ENCODE measurements at regions not wholly inside any gene's neighbourhood (a gene's known extent, or its start where the extent isn't known, plus 50 kb on each side); places are given as distances from the start of the nearest gene placed in this dataset.
A peak's percentile ranks its signal among the peaks of the same experiment; 100 is the strongest.

DNA sequence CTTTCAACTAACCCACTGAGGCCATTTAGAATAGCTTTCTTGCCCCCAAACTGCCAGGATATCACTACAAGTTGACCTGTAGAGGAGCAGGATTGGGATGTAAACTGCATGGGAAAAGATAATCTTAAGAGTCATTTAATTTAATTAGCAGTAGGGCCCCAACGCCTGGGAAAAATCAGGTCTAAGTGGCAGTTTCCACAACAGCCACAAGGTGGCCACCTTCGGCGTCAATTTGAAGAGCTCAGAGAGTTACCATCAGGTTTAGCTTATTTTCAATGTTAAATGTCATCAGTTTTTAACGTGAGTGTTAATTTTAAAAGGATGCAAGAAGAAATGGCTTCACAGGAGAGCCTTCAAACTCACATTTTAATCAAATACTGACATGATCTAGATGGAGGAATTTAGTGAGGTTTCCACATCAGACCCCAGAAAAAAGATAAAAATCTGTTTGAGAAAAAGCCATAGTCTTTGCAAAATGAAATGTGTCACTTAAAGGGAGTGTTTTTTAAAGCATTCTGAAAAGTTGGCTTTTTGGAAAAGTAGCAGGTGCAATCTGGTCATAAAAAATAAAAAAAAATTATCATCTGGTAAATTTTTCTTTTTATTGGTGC, 77.3 kb upstream of the UPP2 start:
- no peak for TF ChIP-seq ZNF70 (CRISPR knock-in tag; IDR thresholded peaks at IDR 0.05)
- TF ChIP-seq, protein P1, sequence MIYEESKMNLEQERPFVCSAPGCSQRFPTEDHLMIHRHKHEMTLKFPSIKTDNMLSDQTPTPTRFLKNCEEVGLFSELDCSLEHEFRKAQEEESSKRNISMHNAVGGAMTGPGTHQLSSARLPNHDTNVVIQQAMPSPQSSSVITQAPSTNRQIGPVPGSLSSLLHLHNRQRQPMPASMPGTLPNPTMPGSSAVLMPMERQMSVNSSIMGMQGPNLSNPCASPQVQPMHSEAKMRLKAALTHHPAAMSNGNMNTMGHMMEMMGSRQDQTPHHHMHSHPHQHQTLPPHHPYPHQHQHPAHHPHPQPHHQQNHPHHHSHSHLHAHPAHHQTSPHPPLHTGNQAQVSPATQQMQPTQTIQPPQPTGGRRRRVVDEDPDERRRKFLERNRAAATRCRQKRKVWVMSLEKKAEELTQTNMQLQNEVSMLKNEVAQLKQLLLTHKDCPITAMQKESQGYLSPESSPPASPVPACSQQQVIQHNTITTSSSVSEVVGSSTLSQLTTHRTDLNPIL (CRISPR knock-in tag; IDR thresholded peaks at IDR 0.05; ENCODE audit: low read depth) = no peak
- no peak for TF ChIP-seq ZNF8 (CRISPR knock-in tag; IDR thresholded peaks at IDR 0.05)
- no peak for TF ChIP-seq ZNF565 (CRISPR knock-in tag; conservative IDR thresholded peaks at IDR 0.05; ENCODE audit: low read depth)
- TF ChIP-seq, protein P2, sequence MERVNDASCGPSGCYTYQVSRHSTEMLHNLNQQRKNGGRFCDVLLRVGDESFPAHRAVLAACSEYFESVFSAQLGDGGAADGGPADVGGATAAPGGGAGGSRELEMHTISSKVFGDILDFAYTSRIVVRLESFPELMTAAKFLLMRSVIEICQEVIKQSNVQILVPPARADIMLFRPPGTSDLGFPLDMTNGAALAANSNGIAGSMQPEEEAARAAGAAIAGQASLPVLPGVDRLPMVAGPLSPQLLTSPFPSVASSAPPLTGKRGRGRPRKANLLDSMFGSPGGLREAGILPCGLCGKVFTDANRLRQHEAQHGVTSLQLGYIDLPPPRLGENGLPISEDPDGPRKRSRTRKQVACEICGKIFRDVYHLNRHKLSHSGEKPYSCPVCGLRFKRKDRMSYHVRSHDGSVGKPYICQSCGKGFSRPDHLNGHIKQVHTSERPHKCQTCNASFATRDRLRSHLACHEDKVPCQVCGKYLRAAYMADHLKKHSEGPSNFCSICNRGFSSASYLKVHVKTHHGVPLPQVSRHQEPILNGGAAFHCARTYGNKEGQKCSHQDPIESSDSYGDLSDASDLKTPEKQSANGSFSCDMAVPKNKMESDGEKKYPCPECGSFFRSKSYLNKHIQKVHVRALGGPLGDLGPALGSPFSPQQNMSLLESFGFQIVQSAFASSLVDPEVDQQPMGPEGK (CRISPR knock-in tag; IDR thresholded peaks at IDR 0.05; ENCODE audit: borderline replicate concordance) = no peak
- no peak for TF ChIP-seq ESRRG (CRISPR knock-in tag; IDR thresholded peaks at IDR 0.05)
- TF ChIP-seq SNAI2 (CRISPR knock-in tag; IDR thresholded peaks at IDR 0.05) = no peak
- TF ChIP-seq ZFP3 (CRISPR knock-in tag; IDR thresholded peaks at IDR 0.05) = peak; percentile 52; the same call in 1 of the 2 replicates
- TF ChIP-seq ARNTL (CRISPR knock-in tag; IDR thresholded peaks at IDR 0.05; ENCODE audit: borderline replicate concordance, low read depth) = no peak
- TF ChIP-seq, protein P3, sequence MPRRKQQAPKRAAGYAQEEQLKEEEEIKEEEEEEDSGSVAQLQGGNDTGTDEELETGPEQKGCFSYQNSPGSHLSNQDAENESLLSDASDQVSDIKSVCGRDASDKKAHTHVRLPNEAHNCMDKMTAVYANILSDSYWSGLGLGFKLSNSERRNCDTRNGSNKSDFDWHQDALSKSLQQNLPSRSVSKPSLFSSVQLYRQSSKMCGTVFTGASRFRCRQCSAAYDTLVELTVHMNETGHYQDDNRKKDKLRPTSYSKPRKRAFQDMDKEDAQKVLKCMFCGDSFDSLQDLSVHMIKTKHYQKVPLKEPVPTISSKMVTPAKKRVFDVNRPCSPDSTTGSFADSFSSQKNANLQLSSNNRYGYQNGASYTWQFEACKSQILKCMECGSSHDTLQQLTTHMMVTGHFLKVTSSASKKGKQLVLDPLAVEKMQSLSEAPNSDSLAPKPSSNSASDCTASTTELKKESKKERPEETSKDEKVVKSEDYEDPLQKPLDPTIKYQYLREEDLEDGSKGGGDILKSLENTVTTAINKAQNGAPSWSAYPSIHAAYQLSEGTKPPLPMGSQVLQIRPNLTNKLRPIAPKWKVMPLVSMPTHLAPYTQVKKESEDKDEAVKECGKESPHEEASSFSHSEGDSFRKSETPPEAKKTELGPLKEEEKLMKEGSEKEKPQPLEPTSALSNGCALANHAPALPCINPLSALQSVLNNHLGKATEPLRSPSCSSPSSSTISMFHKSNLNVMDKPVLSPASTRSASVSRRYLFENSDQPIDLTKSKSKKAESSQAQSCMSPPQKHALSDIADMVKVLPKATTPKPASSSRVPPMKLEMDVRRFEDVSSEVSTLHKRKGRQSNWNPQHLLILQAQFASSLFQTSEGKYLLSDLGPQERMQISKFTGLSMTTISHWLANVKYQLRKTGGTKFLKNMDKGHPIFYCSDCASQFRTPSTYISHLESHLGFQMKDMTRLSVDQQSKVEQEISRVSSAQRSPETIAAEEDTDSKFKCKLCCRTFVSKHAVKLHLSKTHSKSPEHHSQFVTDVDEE (CRISPR knock-in tag; IDR thresholded peaks at IDR 0.05) = no peak
- TF ChIP-seq BACH2 (CRISPR knock-in tag; IDR thresholded peaks at IDR 0.05; ENCODE audit: borderline replicate concordance) = no peak
- no peak for TF ChIP-seq OSR1 (CRISPR knock-in tag; IDR thresholded peaks at IDR 0.05)
- TF ChIP-seq RARB (CRISPR knock-in tag; IDR thresholded peaks at IDR 0.05) = no peak
- TF ChIP-seq, protein P4, sequence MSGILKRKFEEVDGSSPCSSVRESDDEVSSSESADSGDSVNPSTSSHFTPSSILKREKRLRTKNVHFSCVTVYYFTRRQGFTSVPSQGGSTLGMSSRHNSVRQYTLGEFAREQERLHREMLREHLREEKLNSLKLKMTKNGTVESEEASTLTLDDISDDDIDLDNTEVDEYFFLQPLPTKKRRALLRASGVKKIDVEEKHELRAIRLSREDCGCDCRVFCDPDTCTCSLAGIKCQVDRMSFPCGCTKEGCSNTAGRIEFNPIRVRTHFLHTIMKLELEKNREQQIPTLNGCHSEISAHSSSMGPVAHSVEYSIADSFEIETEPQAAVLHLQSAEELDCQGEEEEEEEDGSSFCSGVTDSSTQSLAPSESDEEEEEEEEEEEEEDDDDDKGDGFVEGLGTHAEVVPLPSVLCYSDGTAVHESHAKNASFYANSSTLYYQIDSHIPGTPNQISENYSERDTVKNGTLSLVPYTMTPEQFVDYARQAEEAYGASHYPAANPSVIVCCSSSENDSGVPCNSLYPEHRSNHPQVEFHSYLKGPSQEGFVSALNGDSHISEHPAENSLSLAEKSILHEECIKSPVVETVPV (CRISPR knock-in tag; IDR thresholded peaks at IDR 0.05) = no peak
